Loucy (cell line): ENCODE measurements at regions not wholly inside any gene's neighbourhood (a gene's known extent, or its start where the extent isn't known, plus 50 kb on each side); places are given as distances from the start of the nearest gene placed in this dataset.

Source experiments
- H2AFZ ChIP-seq: fragments of 200-600 bp; sonication (generic); 2 replicates; pipeline ENCODE4 v1.6.0; 2016; ENCODE audit warnings: antibody characterized with exemption, mild to moderate bottlenecking, low read length, moderate library complexity
- H3F3A ChIP-seq: fragments of 200-600 bp; 2 replicates; pipeline ENCODE4 v1.6.0; 2016; ENCODE audit warnings: antibody characterized with exemption, low read depth, mild to moderate bottlenecking
- H3K27me3 ChIP-seq: fragments of 200-600 bp; sonication (generic); 2 replicates; pipeline ENCODE4 v1.6.1; 2014; ENCODE audit warnings: low read length, mild to moderate bottlenecking; ENCODE audit not compliant: insufficient read depth, poor library complexity, severe bottlenecking
- H3K36me3 ChIP-seq: fragments of 200-600 bp; sonication (generic); 2 replicates; pipeline ENCODE4 v1.6.1; 2016; ENCODE audit warnings: low read length; ENCODE audit not compliant: insufficient read depth
- H3K4me1 ChIP-seq: fragments of 200-600 bp; sonication (generic); 2 replicates; pipeline ENCODE4 v1.5.1; 2014; ENCODE audit warnings: low read length, mild to moderate bottlenecking; ENCODE audit not compliant: insufficient read depth, poor library complexity, severe bottlenecking
- H3K4me2 ChIP-seq: fragments of 200-600 bp; sonication (generic); 2 replicates; pipeline ENCODE4 v1.6.0; 2014; ENCODE audit warnings: antibody characterized with exemption, low read length, low read depth, mild to moderate bottlenecking; ENCODE audit not compliant: poor library complexity, severe bottlenecking
- H3K4me3 ChIP-seq: fragments of 200-600 bp; sonication (generic); 2 replicates; pipeline ENCODE4 v1.5.1; 2014; ENCODE audit warnings: low read length, mild to moderate bottlenecking, mixed read lengths; ENCODE audit not compliant: poor library complexity, severe bottlenecking
- H3K79me2 ChIP-seq: fragments of 200-600 bp; sonication (generic); 2 replicates; pipeline ENCODE4 v1.6.1; 2014; ENCODE audit warnings: low read length; ENCODE audit not compliant: insufficient read depth
- H3K9ac ChIP-seq: fragments of 200-600 bp; sonication (generic); 2 replicates; pipeline ENCODE4 v1.6.0; 2014; ENCODE audit warnings: mild to moderate bottlenecking, low read depth, low read length, moderate library complexity; ENCODE audit not compliant: poor library complexity, severe bottlenecking
- H3K9me2 ChIP-seq: fragments of 200-600 bp; sonication (generic); replicated peaks from 2 replicates; pipeline ENCODE4 v1.6.1; 2016; ENCODE audit warnings: low read depth, low read length, mixed read lengths
- H3K9me3 ChIP-seq: fragments of 200-600 bp; sonication (generic); 2 replicates; pipeline ENCODE4 v1.6.1; 2014; ENCODE audit warnings: mild to moderate bottlenecking, antibody characterized with exemption, low read length, low read depth; ENCODE audit not compliant: insufficient read depth
- H4K20me1 ChIP-seq: fragments of 200-600 bp; sonication (generic); 2 replicates; pipeline ENCODE4 v1.6.0; 2014; ENCODE audit warnings: antibody characterized with exemption, low read length, mild to moderate bottlenecking; ENCODE audit not compliant: insufficient read depth, poor library complexity, severe bottlenecking
- CTCF ChIP-seq: fragments of 200-600 bp; sonication (generic); conservative IDR thresholded peaks from 2 replicates; pipeline ENCODE4 v1.5.1; 2014; ENCODE audit warnings: mild to moderate bottlenecking, antibody characterized with exemption, low read length
- EZH2phosphoT487 ChIP-seq: fragments of 200-600 bp; IDR thresholded peaks from 2 replicates; pipeline ENCODE4 v1.6.1; 2018; ENCODE audit warnings: antibody characterized with exemption, mild to moderate bottlenecking, moderate library complexity, borderline replicate concordance

DNA sequence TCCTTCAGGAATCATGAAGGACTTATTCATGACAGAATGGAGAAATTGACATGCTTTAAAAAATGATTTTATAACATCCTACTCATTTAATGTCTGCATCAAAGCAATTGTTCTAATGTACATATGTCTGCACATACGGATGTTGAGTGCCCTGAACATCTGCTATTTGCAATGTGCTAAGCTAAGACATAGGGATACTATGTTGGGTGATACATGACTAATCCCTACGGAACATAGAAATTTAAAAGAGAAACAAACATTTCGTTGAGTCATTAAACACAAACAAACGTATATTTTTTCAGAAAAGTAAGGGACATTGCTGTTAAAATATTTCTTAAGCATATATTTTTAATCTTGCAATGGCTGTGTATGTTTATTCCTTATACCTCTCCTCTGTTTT lies 686.5 kb upstream of the ADAMTS16 start:
- Histone ChIP-seq H3K27me3 (no peaks in the 10 kb centered on the region), H3K9ac (no peak overlapping the region), H3K36me3 (no peaks in the 10 kb centered on the region), H3K79me2 (no peaks in the 10 kb centered on the region), H4K20me1 (no peaks in the 10 kb centered on the region), H3K9me2 (no peaks in the 10 kb centered on the region), H3K4me1 (no peaks in the 10 kb centered on the region), H3K9me3 (no peaks in the 10 kb centered on the region), H3F3A (no peaks in the 10 kb centered on the region), H2AFZ (no peak overlapping the region), H3K4me3 (no peak overlapping the region), H3K4me2 (no peak overlapping the region)
- TF ChIP-seq EZH2phosphoT487 (no peak), CTCF (no peak)

- no peaks in the 10 kb centered on the region for H4K20me1 ChIP-seq
Observed at GRCh38 chr5:4479426-4479825, 660.7 kb upstream of the ADAMTS16 start.

DNA sequence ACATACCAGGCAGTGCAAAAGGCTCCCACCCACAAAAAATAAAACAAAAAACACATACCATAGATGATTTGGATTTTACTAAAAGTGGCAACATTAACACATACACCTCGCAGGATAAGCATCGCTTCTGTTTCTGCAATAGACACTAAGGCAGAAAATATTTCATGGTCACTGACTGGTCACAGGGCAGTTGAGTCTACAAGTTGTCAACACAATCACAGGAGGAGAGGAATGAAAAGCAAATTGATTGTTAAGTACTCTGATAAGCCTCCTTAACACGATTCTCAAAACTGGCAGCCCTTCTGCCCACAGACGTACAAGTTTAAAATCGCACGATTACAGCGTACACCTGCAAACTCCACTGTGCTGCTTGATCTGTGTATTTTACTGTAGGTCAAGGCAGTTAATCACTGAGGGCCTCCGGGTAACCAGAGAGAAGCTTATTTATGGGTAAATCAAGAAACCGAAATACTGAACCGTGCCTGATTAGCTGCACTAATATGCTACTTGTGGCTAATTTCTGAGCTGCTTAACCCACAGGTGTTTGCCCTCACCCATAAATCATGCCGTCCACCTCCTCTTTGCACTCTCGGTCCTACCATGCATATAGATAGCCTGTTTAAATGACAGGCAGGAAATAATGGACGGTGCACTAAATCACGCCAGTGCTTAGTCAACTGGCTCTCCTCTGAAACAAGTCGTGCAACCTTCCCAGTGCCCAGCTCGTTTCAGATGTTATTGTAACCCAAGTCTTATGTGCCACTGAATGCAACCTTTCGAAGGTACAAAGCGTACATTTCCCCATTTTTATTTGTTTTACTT lies 659.4 kb upstream of the ADAMTS16 start:
- Histone ChIP-seq H3K4me2 (no peak overlapping the region), H3K9me3 (no peaks in the 10 kb centered on the region), H3K4me3 (no peak overlapping the region), H3K79me2 (no peaks in the 10 kb centered on the region), H2AFZ (no peak overlapping the region), H3F3A (no peaks in the 10 kb centered on the region), H3K27me3 (peaks cover 9% of the 10 kb centered on the region), H3K9ac (no peak overlapping the region), H3K36me3 (no peaks in the 10 kb centered on the region), H4K20me1 (no peaks in the 10 kb centered on the region), H3K4me1 (no peaks in the 10 kb centered on the region), H3K9me2 (no peaks in the 10 kb centered on the region)
- TF ChIP-seq EZH2phosphoT487 (no peak), CTCF (no peak)

More at GRCh38 chr5:4479426-4479825, 660.7 kb upstream of the ADAMTS16 start:
- TF ChIP-seq CTCF (no peak), EZH2phosphoT487 (no peak)
- Histone ChIP-seq H3K27me3 (no peaks in the 10 kb centered on the region), H3F3A (no peaks in the 10 kb centered on the region), H3K79me2 (no peaks in the 10 kb centered on the region), H3K4me1 (no peaks in the 10 kb centered on the region), H3K9me3 (no peaks in the 10 kb centered on the region), H3K9me2 (no peaks in the 10 kb centered on the region), H3K9ac (no peak overlapping the region), H3K4me3 (no peak overlapping the region), H3K36me3 (no peaks in the 10 kb centered on the region), H3K4me2 (no peak overlapping the region), H2AFZ (no peak overlapping the region)
